IMR-90 (cell line): ENCODE measurements at regions not wholly inside any gene's neighbourhood (a gene's known extent, or its start where the extent isn't known, plus 50 kb on each side); places are given as distances from the start of the nearest gene placed in this dataset.

ENCODE experiments used
- ATAC-seq: fragments of 200-7000 bp; cut with Tn5 transposase; 2 replicates; pipeline ENCODE4 v1.9.1; 2020; ENCODE audit warnings: low read depth, mild to moderate bottlenecking, moderate library complexity
- BruUV-seq: library from RNA; stranded (reverse); fragments of 400-500 nt; replicated peaks from 2 replicates; lab custom pipeline; 2021; lab: Mats Ljungman, UMichigan
- CTCF ChIA-PET: fragments of 300-600 bp; formaldehyde crosslinking; extraction: SDS; loops from one replicate; lab custom pipeline; 2021; ENCODE audit warnings: antibody characterized with exemption; lab: Yijun Ruan, JAX
- POLR2A ChIA-PET: fragments of 300-600 bp; sonication (Branson Sonifier 250); formaldehyde crosslinking; loops from one replicate; lab custom pipeline; 2022; ENCODE audit warnings: antibody characterized with exemption; ENCODE audit not compliant: unreplicated experiment; lab: Charles Lee
- DNase-seq: peaks from one replicate; pipeline ENCODE4 v3.0.0; 2013
- H2AFZ ChIP-seq: replicated peaks from 2 replicates; pipeline ENCODE3; 2013; ENCODE audit warnings: low read length, mild to moderate bottlenecking; ENCODE audit not compliant: poor library complexity
- H2AK5ac ChIP-seq: 2 replicates; pipeline ENCODE4 v1.6.1; 2013; ENCODE audit warnings: low read depth, low read length, inconsistent platforms
- H2AK9ac ChIP-seq: replicated peaks from 2 replicates; pipeline ENCODE3; 2013; ENCODE audit warnings: mild to moderate bottlenecking, low read depth, low read length, moderate library complexity; ENCODE audit not compliant: poor library complexity
- H2BK120ac ChIP-seq: 2 replicates; pipeline ENCODE4 v1.6.1; 2013; ENCODE audit warnings: low read depth, low read length, inconsistent platforms
- H2BK15ac ChIP-seq: 3 replicates; pipeline ENCODE4 v1.6.1; 2013; ENCODE audit warnings: low read depth, low read length, inconsistent platforms
- H2BK20ac ChIP-seq: 2 replicates; pipeline ENCODE4 v1.6.1; 2013; ENCODE audit warnings: low read depth, mild to moderate bottlenecking, inconsistent platforms, low read length, moderate library complexity
- H2BK5ac ChIP-seq: 2 replicates; pipeline ENCODE4 v1.6.1; 2013; ENCODE audit warnings: mild to moderate bottlenecking, low read depth, low read length, inconsistent platforms; ENCODE audit not compliant: poor library complexity, severe bottlenecking
- H3K14ac ChIP-seq: replicated peaks from 2 replicates; pipeline ENCODE4 v1.6.1; 2013; ENCODE audit warnings: low read depth, low read length, inconsistent platforms
- H3K18ac ChIP-seq: 2 replicates; pipeline ENCODE4 v1.6.1; 2013; ENCODE audit warnings: low read depth, low read length, control low read depth
- H3K23ac ChIP-seq: 2 replicates; pipeline ENCODE4 v1.6.1; 2013; ENCODE audit warnings: low read depth, low read length, inconsistent platforms
- H3K27ac ChIP-seq: 2 replicates; pipeline ENCODE4 v1.5.1; 2013; ENCODE audit warnings: mild to moderate bottlenecking, control low read depth, low read length; ENCODE audit not compliant: insufficient read depth
- H3K27me3 ChIP-seq: 2 replicates; pipeline ENCODE4 v1.6.1; 2013; ENCODE audit warnings: low read length; ENCODE audit not compliant: control insufficient read depth, insufficient read depth
- H3K36me3 ChIP-seq: 2 replicates; pipeline ENCODE4 v1.6.1; 2013; ENCODE audit warnings: low read length, mixed read lengths; ENCODE audit not compliant: control insufficient read depth, insufficient read depth
- H3K4ac ChIP-seq: 2 replicates; pipeline ENCODE4 v1.6.1; 2013; ENCODE audit warnings: low read depth, low read length, inconsistent platforms
- H3K4me1 ChIP-seq: 2 replicates; pipeline ENCODE4 v1.6.1; 2013; ENCODE audit warnings: low read length, mixed read lengths; ENCODE audit not compliant: control insufficient read depth, insufficient read depth
- H3K4me2 ChIP-seq: 2 replicates; pipeline ENCODE4 v1.6.1; 2013; ENCODE audit warnings: low read depth, mild to moderate bottlenecking, control low read depth, low read length, moderate library complexity
- H3K4me3 ChIP-seq: 2 replicates; pipeline ENCODE4 v1.5.1; 2013; ENCODE audit warnings: low read depth, mild to moderate bottlenecking, control low read depth, low read length, moderate library complexity; ENCODE audit not compliant: insufficient read depth
- H3K56ac ChIP-seq: 2 replicates; pipeline ENCODE4 v1.6.1; 2013; ENCODE audit warnings: low read length, inconsistent platforms; ENCODE audit not compliant: insufficient read depth; ENCODE audit errors: extremely low read depth
- H3K79me1 ChIP-seq, 2 experiments: 2 replicates each; pipeline ENCODE4 v1.6.1; 2013; ENCODE audit warnings: low read length in 2 of 2, inconsistent platforms in 1 of 2, low read depth in 1 of 2
- H3K9ac ChIP-seq: 2 replicates; pipeline ENCODE4 v1.6.1; 2013; ENCODE audit warnings: low read depth, low read length, control low read depth
- H3K9me1 ChIP-seq: 2 replicates; pipeline ENCODE4 v1.6.1; 2013; ENCODE audit warnings: low read length, inconsistent platforms; ENCODE audit not compliant: insufficient read depth
- H3K9me3 ChIP-seq: 2 replicates; pipeline ENCODE4 v1.6.1; 2013; ENCODE audit warnings: low read length; ENCODE audit not compliant: control insufficient read depth, insufficient read depth
- H4K20me1 ChIP-seq: 2 replicates; pipeline ENCODE4 v1.6.1; 2013; ENCODE audit warnings: low read length, inconsistent platforms; ENCODE audit not compliant: insufficient read depth
- H4K5ac ChIP-seq: 2 replicates; pipeline ENCODE4 v1.6.1; 2013; ENCODE audit warnings: mild to moderate bottlenecking, low read depth, low read length, control low read depth
- H4K8ac ChIP-seq, 2 experiments: 2 replicates each; pipeline ENCODE4 v1.6.1; 2013; ENCODE audit warnings: low read depth in 2 of 2, low read length in 2 of 2, control low read depth in 1 of 2, inconsistent platforms in 1 of 2
- H4K91ac ChIP-seq: 2 replicates; pipeline ENCODE4 v1.6.1; 2013; ENCODE audit warnings: low read depth, low read length, inconsistent platforms; ENCODE audit not compliant: insufficient read depth
- BHLHE40 ChIP-seq: fragments of 150-350 bp; IDR thresholded peaks from 2 replicates; pipeline ENCODE4 v1.6.1; 2016; ENCODE audit warnings: mild to moderate bottlenecking, low read depth, low read length
- CTCF ChIP-seq: conservative IDR thresholded peaks from 2 replicates; pipeline ENCODE4 v1.5.1; 2012; ENCODE audit warnings: mild to moderate bottlenecking, low read depth, low read length, improper control_type of control experiment
- ELK1 ChIP-seq: fragments of 150-350 bp; IDR thresholded peaks from 2 replicates; pipeline ENCODE4 v1.6.1; 2016; ENCODE audit warnings: low read depth, mild to moderate bottlenecking, low read length, moderate library complexity, borderline replicate concordance
- FOS ChIP-seq: fragments of 150-350 bp; IDR thresholded peaks from 2 replicates; pipeline ENCODE4 v1.6.1; 2016; ENCODE audit warnings: low read depth, low read length
- NFE2L2 ChIP-seq: fragments of 150-350 bp; IDR thresholded peaks from 2 replicates; pipeline ENCODE4 v1.6.1; 2016; ENCODE audit warnings: low read depth, mild to moderate bottlenecking, low read length
- RCOR1 ChIP-seq: IDR thresholded peaks from 2 replicates; pipeline ENCODE4 v1.6.1; 2012; ENCODE audit warnings: mild to moderate bottlenecking, low read length, improper control_type of control experiment; ENCODE audit not compliant: insufficient replicate concordance
- RFX5 ChIP-seq: IDR thresholded peaks from 2 replicates; pipeline ENCODE4 v1.8.0; 2012; ENCODE audit warnings: low read depth, mild to moderate bottlenecking, low read length, moderate library complexity
- SMC3 ChIP-seq: fragments of 150-350 bp; IDR thresholded peaks from 2 replicates; pipeline ENCODE4 v1.6.1; 2016; ENCODE audit warnings: low read depth, mild to moderate bottlenecking, antibody characterized with exemption, low read length, moderate library complexity
- USF2 ChIP-seq: fragments of 150-350 bp; IDR thresholded peaks from 2 replicates; pipeline ENCODE4 v1.6.1; 2017; ENCODE audit warnings: mild to moderate bottlenecking, antibody characterized with exemption, low read length, low read depth
- WGBS, 2 experiments: methylation state at CpG; one replicate each; pipeline versions ENCODE4 v1.1.5 to v1.1.7; 2013; ENCODE audit warnings: missing lambda C conversion rate in 2 of 2; ENCODE audit not compliant: insufficient read length in 1 of 2; ENCODE audit errors: extremely low coverage in 2 of 2; 5-methylcytosine and 5-hydroxymethylcytosine counted together
- dilution Hi-C: fragments of 300-500 bp; cut with HindIII; formaldehyde crosslinking; loops from one replicate; pipeline ENCODE4 v1.14.3; 2018; ENCODE audit warnings: low sequenced_read_pairs; ENCODE audit not compliant: unreplicated experiment
- in situ Hi-C: fragments of 300-500 bp; cut with MboI; formaldehyde crosslinking; loops from 3 replicates; pipeline ENCODE4 v1.14.3; 2019; ENCODE audit warnings: low sequenced_read_pairs, inconsistent platforms, mixed read lengths
- intact Hi-C: fragments of 100-400 bp; cut with micrococcal nuclease; formaldehyde crosslinking; loops from 2 replicates; pipeline ENCODE4 v1.10.0; 2022

GRCh38 chr2:163247156-163247846 is 408.7 kb upstream of the KCNH7 start:
- DNase-seq: no peak
- in situ Hi-C loops (no loop called here), dilution Hi-C loops (no loop called here)

More at GRCh38 chr2:163247156-163247846, 408.7 kb upstream of the KCNH7 start:
- no peak overlapping the region for H3K9ac ChIP-seq
- WGBS, 2 experiments: no CpG with 5 or more reads among the region's 6 CpGs
- no TSS peak for BruUV-seq
- H3K27ac ChIP-seq: no peak overlapping the region
- H2AFZ ChIP-seq: no peak overlapping the region
- no peak overlapping the region for H3K14ac ChIP-seq
- H3K9me3 ChIP-seq: no peaks in the 10 kb centered on the region
- no peak overlapping the region for H4K8ac ChIP-seq
- no peaks in the 10 kb centered on the region for H3K9me1 ChIP-seq
- H2BK5ac ChIP-seq: no peak overlapping the region
- intact Hi-C loops: no loop called here
- H2BK15ac ChIP-seq: no peak overlapping the region
- H3K18ac ChIP-seq: no peak overlapping the region
- no peak overlapping the region for H3K23ac ChIP-seq
- H2BK120ac ChIP-seq: no peak overlapping the region
- no peak overlapping the region for H3K4me2 ChIP-seq
- no peak for ATAC-seq
- H2BK20ac ChIP-seq: no peak overlapping the region
- peaks cover 2% of the 10 kb centered on the region; the same call in 1 of the 2 replicates for H3K27me3 ChIP-seq
- H3K36me3 ChIP-seq: no peaks in the 10 kb centered on the region
- H3K4ac ChIP-seq: no peak overlapping the region
- H3K4me1 ChIP-seq: no peaks in the 10 kb centered on the region
- TF ChIP-seq RFX5 (no peak), NFE2L2 (no peak), SMC3 (no peak), CTCF (no peak), RCOR1 (no peak), FOS (no peak), ELK1 (no peak), USF2 (no peak), BHLHE40 (no peak)
- no peaks in the 10 kb centered on the region for H4K20me1 ChIP-seq
- H2AK5ac ChIP-seq: no peak overlapping the region
- H3K79me1 ChIP-seq: no peaks in the 10 kb centered on the region
- ChIA-PET POLR2A (no interaction called here), CTCF (interaction anchor here (0.7 kb wide), 1 partner anchor 55 kb away, joined by 4 read pairs; no protein-coding TSS in a partner anchor)
- H4K5ac ChIP-seq: no peak overlapping the region
- no peak overlapping the region for H4K91ac ChIP-seq
- no peak overlapping the region for H3K4me3 ChIP-seq
- H2AK9ac ChIP-seq: no peak overlapping the region
- H3K56ac ChIP-seq: no peak overlapping the region
